ENCODE measurements at regions not wholly inside any gene's neighbourhood (a gene's known extent, or its start where the extent isn't known, plus 50 kb on each side); places are given as distances from the start of the nearest gene placed in this dataset.

DNA sequence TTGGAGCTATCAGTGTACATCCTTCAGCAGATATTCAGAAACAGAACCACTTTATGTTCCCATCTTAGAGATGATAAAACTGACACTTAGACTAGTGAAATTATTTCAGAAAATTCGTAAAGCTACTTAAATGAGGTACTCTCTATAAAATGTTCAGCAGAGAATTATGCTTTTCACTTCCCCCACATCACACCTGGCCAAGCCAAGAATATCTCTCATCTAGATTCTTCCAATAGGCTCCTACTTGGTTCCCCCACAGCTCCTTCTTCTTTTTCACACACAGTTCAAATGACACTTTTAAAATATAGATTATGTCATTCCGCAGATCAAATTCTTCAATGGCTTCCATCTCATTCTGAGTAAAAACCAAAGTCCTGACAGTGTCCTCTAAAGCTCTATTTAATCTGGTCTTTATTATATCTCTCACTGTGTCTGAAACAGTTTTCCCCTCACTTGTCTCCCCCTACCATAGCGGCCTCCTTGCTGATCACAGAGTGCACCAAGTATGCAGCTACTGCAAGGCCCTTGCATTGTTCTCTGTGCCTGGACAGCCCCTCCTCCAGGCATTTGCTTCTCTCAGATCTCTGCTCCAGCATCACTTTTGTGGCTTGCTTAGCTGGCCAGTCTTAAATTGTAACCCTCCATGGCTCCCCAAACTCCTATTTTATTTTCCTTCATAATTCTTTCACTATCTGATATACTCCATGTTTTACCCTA lies 736.8 kb upstream of the USP15 start:
- Histone ChIP-seq H3K27me3 (ENCODE audit: control insufficient read depth, extremely low read depth, insufficient read depth, low read length) (no peaks in the 10 kb centered on the region), H3K27ac (ENCODE audit: control insufficient read depth, insufficient read depth, low read length) (no peak overlapping the region), H3K36me3 (ENCODE audit: control insufficient read depth in 2 of 2, extremely low read depth in 1 of 2, insufficient read depth in 2 of 2, low read length in 2 of 2) (no peaks in the 10 kb centered on the region), H3K9ac (ENCODE audit: control insufficient read depth, extremely low read depth, insufficient read depth, low read length) (no peak overlapping the region), H3K9me3 (ENCODE audit: control insufficient read depth, low read depth, low read length) (no peaks in the 10 kb centered on the region), H3K9me1 (ENCODE audit: control insufficient read depth, extremely low read depth, insufficient read depth, low read length) (no peaks in the 10 kb centered on the region), H3K4me3 (ENCODE audit: control insufficient read depth in 2 of 3, extremely low read depth in 1 of 3, insufficient read depth in 2 of 3, low read depth in 1 of 3, low read length in 3 of 3) (no peak overlapping the region), H3K4me2 (ENCODE audit: control insufficient read depth, extremely low read depth, insufficient read depth, low read depth, low read length) (no peak overlapping the region), H3K4me1 (ENCODE audit: control insufficient read depth, extremely low read depth, insufficient read depth, low read length) (no peaks in the 10 kb centered on the region), H3K79me2 (ENCODE audit: control insufficient read depth, insufficient read depth, low read length) (no peaks in the 10 kb centered on the region), H4K20me1 (ENCODE audit: control insufficient read depth, extremely low read depth, insufficient read depth, low read length) (no peaks in the 10 kb centered on the region), H2AFZ (ENCODE audit: control insufficient read depth, low read length) (no peak overlapping the region)
- TF ChIP-seq, protein P1, sequence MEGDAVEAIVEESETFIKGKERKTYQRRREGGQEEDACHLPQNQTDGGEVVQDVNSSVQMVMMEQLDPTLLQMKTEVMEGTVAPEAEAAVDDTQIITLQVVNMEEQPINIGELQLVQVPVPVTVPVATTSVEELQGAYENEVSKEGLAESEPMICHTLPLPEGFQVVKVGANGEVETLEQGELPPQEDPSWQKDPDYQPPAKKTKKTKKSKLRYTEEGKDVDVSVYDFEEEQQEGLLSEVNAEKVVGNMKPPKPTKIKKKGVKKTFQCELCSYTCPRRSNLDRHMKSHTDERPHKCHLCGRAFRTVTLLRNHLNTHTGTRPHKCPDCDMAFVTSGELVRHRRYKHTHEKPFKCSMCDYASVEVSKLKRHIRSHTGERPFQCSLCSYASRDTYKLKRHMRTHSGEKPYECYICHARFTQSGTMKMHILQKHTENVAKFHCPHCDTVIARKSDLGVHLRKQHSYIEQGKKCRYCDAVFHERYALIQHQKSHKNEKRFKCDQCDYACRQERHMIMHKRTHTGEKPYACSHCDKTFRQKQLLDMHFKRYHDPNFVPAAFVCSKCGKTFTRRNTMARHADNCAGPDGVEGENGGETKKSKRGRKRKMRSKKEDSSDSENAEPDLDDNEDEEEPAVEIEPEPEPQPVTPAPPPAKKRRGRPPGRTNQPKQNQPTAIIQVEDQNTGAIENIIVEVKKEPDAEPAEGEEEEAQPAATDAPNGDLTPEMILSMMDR (optimal IDR thresholded peaks at IDR 0.05 in 1 of 3, IDR thresholded peaks at IDR 0.05 in 1 of 3, conservative IDR thresholded peaks at IDR 0.05 in 1 of 3; ENCODE audit: extremely low read depth in 1 of 3, insufficient read depth in 2 of 3, low read length in 3 of 3), result no peak
- TF ChIP-seq EZH2 (IDR thresholded peaks at IDR 0.05; ENCODE audit: low read length), result no peak
- dilution Hi-C loops (cut with MboI; ENCODE audit: extremely low pct_ligation_motif_present, low sequenced_read_pairs), result no loop called here
- DNase-seq (ENCODE audit: low read depth, low spot score) (no peak), FAIRE-seq (no peak)

DNA sequence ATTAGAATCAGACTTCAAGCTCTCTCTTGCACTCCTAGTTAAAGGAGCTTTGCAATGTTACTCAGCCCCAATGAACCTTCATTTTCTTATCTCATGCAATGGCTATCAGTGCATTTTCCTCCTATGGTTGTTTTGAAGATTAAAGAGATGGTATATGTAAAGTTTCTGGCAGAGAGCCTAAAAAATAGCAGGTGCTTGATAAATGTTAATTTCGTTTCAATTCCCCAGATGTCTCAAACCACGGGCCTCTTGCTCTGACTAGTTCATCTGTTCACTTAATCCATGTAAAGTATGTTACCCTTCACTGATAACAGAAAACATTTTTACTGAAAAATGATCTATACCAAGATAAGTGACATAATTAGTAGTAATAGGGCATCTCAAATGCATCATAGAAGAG lies 735.4 kb upstream of the USP15 start:
- no peaks in the 10 kb centered on the region for H3K79me2 ChIP-seq (ENCODE audit: control insufficient read depth, insufficient read depth, low read length)
- no peaks in the 10 kb centered on the region for H3K36me3 ChIP-seq (ENCODE audit: control insufficient read depth in 2 of 2, extremely low read depth in 1 of 2, insufficient read depth in 2 of 2, low read length in 2 of 2)
- H3K4me1 ChIP-seq (ENCODE audit: control insufficient read depth, extremely low read depth, insufficient read depth, low read length), result no peaks in the 10 kb centered on the region
- TF ChIP-seq EZH2 (IDR thresholded peaks at IDR 0.05; ENCODE audit: low read length), result no peak
- TF ChIP-seq, protein P1 (optimal IDR thresholded peaks at IDR 0.05 in 1 of 3, IDR thresholded peaks at IDR 0.05 in 1 of 3, conservative IDR thresholded peaks at IDR 0.05 in 1 of 3; ENCODE audit: extremely low read depth in 1 of 3, insufficient read depth in 2 of 3, low read length in 3 of 3), result no peak
- H3K4me3 ChIP-seq (ENCODE audit: control insufficient read depth in 2 of 3, extremely low read depth in 1 of 3, insufficient read depth in 2 of 3, low read depth in 1 of 3, low read length in 3 of 3), result no peak overlapping the region
- no peak overlapping the region for H3K27ac ChIP-seq (ENCODE audit: control insufficient read depth, insufficient read depth, low read length)
- no peak overlapping the region for H3K9ac ChIP-seq (ENCODE audit: control insufficient read depth, extremely low read depth, insufficient read depth, low read length)
- no peaks in the 10 kb centered on the region for H3K9me3 ChIP-seq (ENCODE audit: control insufficient read depth, low read depth, low read length)
- no peaks in the 10 kb centered on the region for H3K27me3 ChIP-seq (ENCODE audit: control insufficient read depth, extremely low read depth, insufficient read depth, low read length)
- no peak overlapping the region for H3K4me2 ChIP-seq (ENCODE audit: control insufficient read depth, extremely low read depth, insufficient read depth, low read depth, low read length)
- dilution Hi-C loops (cut with MboI; ENCODE audit: extremely low pct_ligation_motif_present, low sequenced_read_pairs), result no loop called here
- DNase-seq (ENCODE audit: low read depth, low spot score) (no peak), FAIRE-seq (no peak)
- no peaks in the 10 kb centered on the region for H3K9me1 ChIP-seq (ENCODE audit: control insufficient read depth, extremely low read depth, insufficient read depth, low read length)
- H4K20me1 ChIP-seq (ENCODE audit: control insufficient read depth, extremely low read depth, insufficient read depth, low read length), result no peaks in the 10 kb centered on the region
- no peak overlapping the region for H2AFZ ChIP-seq (ENCODE audit: control insufficient read depth, low read length)
